ENCODE measurements at regions not wholly inside any gene's neighbourhood (a gene's known extent, or its start where the extent isn't known, plus 50 kb on each side); places are given as distances from the start of the nearest gene placed in this dataset.

- H3K27me3 Mint-ChIP-seq (ENCODE audit: low read depth in 3 of 3) = no peaks in the 10 kb centered on the region
- intact Hi-C loops (cut with micrococcal nuclease) = no loop called here
- Histone ChIP-seq H3K9ac (ENCODE audit: insufficient read depth, low read length, poor library complexity, severe bottlenecking) (no peak overlapping the region), H3K27me3 (ENCODE audit: control insufficient read depth in 2 of 2, insufficient read depth in 2 of 2, low read length in 2 of 2) (no peaks in the 10 kb centered on the region), H3K4me2 (replicated peaks; ENCODE audit: extremely low read depth, low read length, poor library complexity, severe bottlenecking) (no peak overlapping the region), H3K4me3 (replicated peaks in 1 of 3; ENCODE audit: low read depth in 2 of 3, low read length in 3 of 3) (no peak overlapping the region), H4K20me1 (ENCODE audit: insufficient read depth, low read length) (no peaks in the 10 kb centered on the region), H3K79me2 (ENCODE audit: insufficient read depth, low read length) (no peaks in the 10 kb centered on the region), H3K36me3 (replicated peaks in 1 of 2; ENCODE audit: control insufficient read depth in 1 of 2, insufficient read depth in 2 of 2, low read length in 2 of 2) (no peaks in the 10 kb centered on the region), H2AFZ (ENCODE audit: insufficient read depth, low read depth, low read length, poor library complexity, severe bottlenecking) (no peak overlapping the region), H3K9me3 (replicated peaks in 1 of 2; ENCODE audit: control insufficient read depth in 1 of 2, insufficient read depth in 1 of 2, low read length in 2 of 2) (peaks cover 24% of the 10 kb centered on the region in 2 donors), H3K4me1 (ENCODE audit: control insufficient read depth in 1 of 2, insufficient read depth in 2 of 2, low read length in 2 of 2) (peaks cover 0 to 6% of the 10 kb centered on the region in 2 donors), H3K27ac (ENCODE audit: low read depth in 1 of 2, low read length in 2 of 2) (no peak overlapping the region)
- DNase-seq = peak in 1 of 3 donors; percentile 44
- no CpG with 5 or more reads among the region's 8 CpGs for WGBS (ENCODE audit: insufficient coverage)
- no peaks in the 10 kb centered on the region for H3K36me3 Mint-ChIP-seq
- no peak overlapping the region for H3K4me3 Mint-ChIP-seq
- no peak overlapping the region for H3K27ac Mint-ChIP-seq
- peaks cover 9 to 39% (median 17%) of the 10 kb centered on the region in 7 donors for H3K9me3 Mint-ChIP-seq
- TF ChIP-seq, protein P1, sequence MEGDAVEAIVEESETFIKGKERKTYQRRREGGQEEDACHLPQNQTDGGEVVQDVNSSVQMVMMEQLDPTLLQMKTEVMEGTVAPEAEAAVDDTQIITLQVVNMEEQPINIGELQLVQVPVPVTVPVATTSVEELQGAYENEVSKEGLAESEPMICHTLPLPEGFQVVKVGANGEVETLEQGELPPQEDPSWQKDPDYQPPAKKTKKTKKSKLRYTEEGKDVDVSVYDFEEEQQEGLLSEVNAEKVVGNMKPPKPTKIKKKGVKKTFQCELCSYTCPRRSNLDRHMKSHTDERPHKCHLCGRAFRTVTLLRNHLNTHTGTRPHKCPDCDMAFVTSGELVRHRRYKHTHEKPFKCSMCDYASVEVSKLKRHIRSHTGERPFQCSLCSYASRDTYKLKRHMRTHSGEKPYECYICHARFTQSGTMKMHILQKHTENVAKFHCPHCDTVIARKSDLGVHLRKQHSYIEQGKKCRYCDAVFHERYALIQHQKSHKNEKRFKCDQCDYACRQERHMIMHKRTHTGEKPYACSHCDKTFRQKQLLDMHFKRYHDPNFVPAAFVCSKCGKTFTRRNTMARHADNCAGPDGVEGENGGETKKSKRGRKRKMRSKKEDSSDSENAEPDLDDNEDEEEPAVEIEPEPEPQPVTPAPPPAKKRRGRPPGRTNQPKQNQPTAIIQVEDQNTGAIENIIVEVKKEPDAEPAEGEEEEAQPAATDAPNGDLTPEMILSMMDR (IDR thresholded peaks at IDR 0.05) = no peak
- peaks cover 5% of the 10 kb centered on the region for H3K4me1 Mint-ChIP-seq
Measured at GRCh38 chr3:6168256-6168655, 692.7 kb upstream of the GRM7 start.

GRCh38 chr3:6172871-6173642, 687.9 kb upstream of the GRM7 start:
- no peak overlapping the region for H3K27ac ChIP-seq (ENCODE audit: low read depth in 1 of 2, low read length in 2 of 2)
- TF ChIP-seq, protein P1 (IDR thresholded peaks at IDR 0.05) = no peak
- H3K36me3 ChIP-seq (replicated peaks in 1 of 2; ENCODE audit: control insufficient read depth in 1 of 2, insufficient read depth in 2 of 2, low read length in 2 of 2) = no peaks in the 10 kb centered on the region
- no peak overlapping the region for H3K4me2 ChIP-seq (replicated peaks; ENCODE audit: extremely low read depth, low read length, poor library complexity, severe bottlenecking)
- H2AFZ ChIP-seq (ENCODE audit: insufficient read depth, low read depth, low read length, poor library complexity, severe bottlenecking) = no peak overlapping the region
- WGBS (ENCODE audit: insufficient coverage) = no CpG with 5 or more reads among the region's 6 CpGs
- no peak overlapping the region for H3K4me3 ChIP-seq (replicated peaks in 1 of 3; ENCODE audit: low read depth in 2 of 3, low read length in 3 of 3)
- H3K27me3 Mint-ChIP-seq (ENCODE audit: low read depth in 3 of 3) = no peaks in the 10 kb centered on the region
- intact Hi-C loops (cut with micrococcal nuclease) = no loop called here
- no peaks in the 10 kb centered on the region for H3K79me2 ChIP-seq (ENCODE audit: insufficient read depth, low read length)
- H3K4me1 Mint-ChIP-seq = peaks cover 5% of the 10 kb centered on the region
- peaks cover 6 to 23% (median 9%) of the 10 kb centered on the region in 7 donors for H3K9me3 Mint-ChIP-seq
- H3K27ac Mint-ChIP-seq = no peak overlapping the region
- H3K9me3 ChIP-seq (replicated peaks in 1 of 2; ENCODE audit: control insufficient read depth in 1 of 2, insufficient read depth in 1 of 2, low read length in 2 of 2) = peaks cover 12 to 15% of the 10 kb centered on the region in 2 donors
- H3K36me3 Mint-ChIP-seq = no peaks in the 10 kb centered on the region
- no peaks in the 10 kb centered on the region for H3K27me3 ChIP-seq (ENCODE audit: control insufficient read depth in 2 of 2, insufficient read depth in 2 of 2, low read length in 2 of 2)
- peaks cover 0 to 6% of the 10 kb centered on the region in 2 donors for H3K4me1 ChIP-seq (ENCODE audit: control insufficient read depth in 1 of 2, insufficient read depth in 2 of 2, low read length in 2 of 2)
- H3K9ac ChIP-seq (ENCODE audit: insufficient read depth, low read length, poor library complexity, severe bottlenecking) = no peak overlapping the region
- no peak overlapping the region for H3K4me3 Mint-ChIP-seq
- H4K20me1 ChIP-seq (ENCODE audit: insufficient read depth, low read length) = no peaks in the 10 kb centered on the region
- DNase-seq = no peak
